ENCODE measurements at regions not wholly inside any gene's neighbourhood (a gene's known extent, or its start where the extent isn't known, plus 50 kb on each side); places are given as distances from the start of the nearest gene placed in this dataset.

DNA sequence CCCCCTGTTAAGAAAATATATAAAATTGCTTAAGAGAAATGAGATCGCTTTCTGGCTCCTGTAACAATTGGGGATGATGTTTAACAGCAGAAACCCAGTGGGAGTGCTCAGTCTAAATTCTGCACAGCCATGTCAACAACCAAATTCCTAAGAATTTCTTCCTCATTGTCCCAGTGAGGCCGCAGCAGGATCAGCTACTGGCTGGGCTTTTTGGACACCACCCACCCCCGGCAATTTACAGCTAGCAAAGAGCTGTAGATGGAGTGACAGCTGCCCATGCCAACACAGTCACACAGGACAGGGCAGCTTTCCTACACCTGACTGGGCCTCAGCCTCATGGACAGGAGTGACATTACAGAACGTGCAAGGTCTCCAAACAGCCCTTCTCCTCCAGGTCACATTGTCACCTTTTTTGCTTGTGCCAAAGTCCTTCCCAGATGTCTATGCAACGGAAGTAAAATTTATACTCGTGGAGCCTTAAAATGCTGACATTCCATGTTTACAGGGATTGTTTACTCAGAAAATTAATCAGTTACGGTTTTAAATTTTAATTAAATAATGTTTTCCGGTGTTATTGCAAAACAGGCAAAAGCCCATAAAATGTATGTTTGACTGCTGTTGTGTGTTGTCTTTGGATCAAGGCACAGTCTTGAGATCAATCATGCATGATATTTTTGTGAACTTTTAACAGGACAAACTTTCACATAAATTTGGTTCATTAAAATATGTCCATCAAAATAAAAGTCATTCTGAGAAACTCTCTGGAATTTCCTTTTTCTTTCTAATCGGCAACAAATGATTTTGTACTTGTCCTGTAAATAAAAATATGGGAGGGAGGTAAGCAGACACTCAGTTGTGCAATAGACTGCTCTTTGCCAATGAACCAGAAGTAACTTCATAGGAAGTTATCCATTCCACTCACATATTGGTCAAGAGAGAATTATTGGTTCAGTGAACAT is 943.2 kb downstream of the MCTP2 start:
- TF ChIP-seq, protein P1, sequence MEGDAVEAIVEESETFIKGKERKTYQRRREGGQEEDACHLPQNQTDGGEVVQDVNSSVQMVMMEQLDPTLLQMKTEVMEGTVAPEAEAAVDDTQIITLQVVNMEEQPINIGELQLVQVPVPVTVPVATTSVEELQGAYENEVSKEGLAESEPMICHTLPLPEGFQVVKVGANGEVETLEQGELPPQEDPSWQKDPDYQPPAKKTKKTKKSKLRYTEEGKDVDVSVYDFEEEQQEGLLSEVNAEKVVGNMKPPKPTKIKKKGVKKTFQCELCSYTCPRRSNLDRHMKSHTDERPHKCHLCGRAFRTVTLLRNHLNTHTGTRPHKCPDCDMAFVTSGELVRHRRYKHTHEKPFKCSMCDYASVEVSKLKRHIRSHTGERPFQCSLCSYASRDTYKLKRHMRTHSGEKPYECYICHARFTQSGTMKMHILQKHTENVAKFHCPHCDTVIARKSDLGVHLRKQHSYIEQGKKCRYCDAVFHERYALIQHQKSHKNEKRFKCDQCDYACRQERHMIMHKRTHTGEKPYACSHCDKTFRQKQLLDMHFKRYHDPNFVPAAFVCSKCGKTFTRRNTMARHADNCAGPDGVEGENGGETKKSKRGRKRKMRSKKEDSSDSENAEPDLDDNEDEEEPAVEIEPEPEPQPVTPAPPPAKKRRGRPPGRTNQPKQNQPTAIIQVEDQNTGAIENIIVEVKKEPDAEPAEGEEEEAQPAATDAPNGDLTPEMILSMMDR (IDR thresholded peaks at IDR 0.05), result no peak
- no peak for TF ChIP-seq POLR2A (IDR thresholded peaks at IDR 0.05)
